T-helper 2 cell treated with Interferon-gamma antibody and Interleukin-4, amounts not matched to agents 5 μg/mL and 100 μg/mL, for 36 hours (primary cell): ENCODE measurements at regions not wholly inside any gene's neighbourhood (a gene's known extent, or its start where the extent isn't known, plus 50 kb on each side); places are given as distances from the start of the nearest gene placed in this dataset.

ENCODE experiments used
- DNase-seq: peaks from one replicate; pipeline ENCODE4 v3.0.0; 2021; ENCODE audit warnings: low spot score
- H3K27ac Mint-ChIP-seq: one replicate; pipeline ENCODE4 v1.8.0; 2021; ENCODE audit warnings: mild to moderate bottlenecking, mixed read lengths
- H3K27me3 Mint-ChIP-seq: one replicate; pipeline ENCODE4 v1.8.0; 2021; ENCODE audit warnings: low read depth, mixed read lengths
- H3K36me3 Mint-ChIP-seq: one replicate; pipeline ENCODE4 v1.8.0; 2021; ENCODE audit warnings: low read depth, mixed read lengths
- H3K4me1 Mint-ChIP-seq: one replicate; pipeline ENCODE4 v1.8.0; 2021; ENCODE audit warnings: low read depth, mixed read lengths
- H3K4me3 Mint-ChIP-seq: one replicate; pipeline ENCODE4 v1.8.0; 2022; ENCODE audit warnings: mild to moderate bottlenecking, moderate library complexity, mixed read lengths
- H3K9me3 Mint-ChIP-seq: one replicate; pipeline ENCODE4 v1.8.0; 2021; ENCODE audit warnings: mixed read lengths

DNA sequence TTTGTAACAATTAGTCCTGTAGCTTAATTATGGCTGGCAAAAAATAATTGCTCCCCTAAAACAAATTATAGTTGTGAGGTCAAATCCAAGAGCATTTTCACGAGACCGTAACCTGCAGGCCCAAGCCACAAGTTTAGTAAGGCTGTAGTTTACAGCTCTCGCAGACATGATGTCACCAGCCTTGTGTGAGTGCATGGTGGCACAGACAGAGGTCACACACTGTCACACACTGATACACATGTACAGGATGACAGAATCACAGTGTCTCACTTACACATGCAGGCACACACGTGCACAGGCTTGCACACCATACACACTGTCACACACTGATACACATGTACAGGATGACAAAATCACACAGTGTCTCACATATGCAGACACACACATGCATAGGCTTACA is 518.8 kb downstream of the IRX1 start:
- Mint-ChIP-seq H3K36me3 (no peaks in the 10 kb centered on the region), H3K4me1 (no peaks in the 10 kb centered on the region), H3K27me3 (no peaks in the 10 kb centered on the region), H3K27ac (no peak overlapping the region), H3K9me3 (peaks cover 5% of the 10 kb centered on the region), H3K4me3 (no peak overlapping the region)
- no peak for DNase-seq

DNA sequence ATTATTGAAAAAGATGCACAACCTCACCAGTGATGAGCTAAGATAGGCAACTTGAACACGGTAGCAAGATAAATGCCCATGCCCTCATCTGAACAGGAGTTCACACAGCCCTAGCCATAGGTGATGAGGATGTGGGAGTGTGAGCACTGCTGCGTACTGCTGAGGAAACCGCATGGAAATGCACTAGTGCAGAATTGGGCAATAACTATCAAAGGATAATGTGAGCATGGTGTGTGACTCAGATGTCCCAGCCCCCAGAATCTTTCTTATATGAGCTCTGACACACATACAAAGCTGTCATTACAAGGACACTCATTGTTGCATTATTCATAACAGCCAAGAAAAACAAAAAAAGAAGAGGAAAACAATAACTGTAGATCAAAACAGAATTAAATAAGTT is 521.2 kb downstream of the IRX1 start:
- Mint-ChIP-seq H3K9me3 (peaks cover 17% of the 10 kb centered on the region), H3K27ac (no peak overlapping the region), H3K36me3 (no peaks in the 10 kb centered on the region), H3K27me3 (no peaks in the 10 kb centered on the region), H3K4me1 (no peaks in the 10 kb centered on the region), H3K4me3 (no peak overlapping the region)
- DNase-seq: no peak

DNA sequence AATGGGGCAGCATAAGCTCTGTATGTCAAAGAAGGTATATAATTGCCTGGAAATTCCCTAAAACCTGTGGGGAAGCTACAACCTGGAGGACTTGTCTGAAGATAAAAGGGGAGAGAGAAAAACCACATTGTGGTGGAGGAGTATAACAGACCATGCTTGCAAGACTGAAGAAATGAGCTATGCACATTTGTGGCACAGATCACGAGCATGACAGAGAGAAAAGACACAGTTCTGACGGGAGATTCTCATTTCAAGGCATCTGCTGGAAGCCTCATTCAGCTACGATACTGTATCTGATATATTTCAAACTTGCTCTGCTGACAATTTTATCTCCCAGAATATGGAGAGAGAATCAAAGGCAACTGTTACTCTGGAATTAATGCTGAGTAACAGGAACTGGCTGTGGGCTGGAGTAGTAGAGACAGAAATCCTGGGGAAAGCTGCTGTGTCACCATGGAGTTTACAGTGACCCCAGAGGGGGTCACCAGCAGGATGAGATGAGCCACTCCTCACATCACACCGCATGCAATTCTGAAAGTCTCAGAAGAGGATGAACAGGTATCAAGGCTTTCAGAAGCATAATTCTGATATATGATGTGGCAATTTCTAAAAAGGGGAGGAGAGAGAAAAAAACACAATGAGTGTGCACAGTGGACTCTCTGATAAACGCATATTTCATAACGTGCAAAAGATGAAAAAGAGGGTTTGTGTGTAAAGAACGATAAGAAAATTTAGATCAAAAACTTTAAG is 528.8 kb downstream of the IRX1 start:
- DNase-seq: no peak
- Mint-ChIP-seq H3K36me3 (no peaks in the 10 kb centered on the region), H3K27ac (no peak overlapping the region), H3K4me3 (no peak overlapping the region), H3K27me3 (no peaks in the 10 kb centered on the region), H3K9me3 (peaks cover 27% of the 10 kb centered on the region), H3K4me1 (peaks cover 3% of the 10 kb centered on the region)

DNA sequence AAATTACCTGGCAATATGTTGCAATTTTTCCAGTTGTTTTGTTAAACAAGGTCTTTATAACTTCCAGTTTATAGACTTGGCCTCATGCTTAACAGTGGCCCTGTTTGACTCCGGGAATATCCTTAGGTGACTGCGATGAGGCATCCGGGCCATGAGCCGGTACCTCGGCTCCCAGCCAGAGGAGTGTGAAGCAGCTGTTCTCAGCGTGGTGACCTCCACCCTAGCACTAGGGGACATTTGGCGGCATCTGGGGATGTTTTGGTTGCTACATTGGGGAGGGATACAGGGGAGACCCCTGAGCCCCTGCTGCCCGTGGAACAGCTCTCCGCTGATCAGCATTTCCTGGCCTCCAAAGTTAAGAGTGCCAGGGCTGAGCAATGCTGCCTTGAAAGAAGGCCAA is 533.4 kb downstream of the IRX1 start:
- no peak overlapping the region for H3K27ac Mint-ChIP-seq
- H3K4me3 Mint-ChIP-seq: no peak overlapping the region
- no peaks in the 10 kb centered on the region for H3K27me3 Mint-ChIP-seq
- no peak for DNase-seq
- H3K36me3 Mint-ChIP-seq: no peaks in the 10 kb centered on the region
- H3K9me3 Mint-ChIP-seq: peaks cover 10% of the 10 kb centered on the region
- peaks cover 3% of the 10 kb centered on the region for H3K4me1 Mint-ChIP-seq

DNA sequence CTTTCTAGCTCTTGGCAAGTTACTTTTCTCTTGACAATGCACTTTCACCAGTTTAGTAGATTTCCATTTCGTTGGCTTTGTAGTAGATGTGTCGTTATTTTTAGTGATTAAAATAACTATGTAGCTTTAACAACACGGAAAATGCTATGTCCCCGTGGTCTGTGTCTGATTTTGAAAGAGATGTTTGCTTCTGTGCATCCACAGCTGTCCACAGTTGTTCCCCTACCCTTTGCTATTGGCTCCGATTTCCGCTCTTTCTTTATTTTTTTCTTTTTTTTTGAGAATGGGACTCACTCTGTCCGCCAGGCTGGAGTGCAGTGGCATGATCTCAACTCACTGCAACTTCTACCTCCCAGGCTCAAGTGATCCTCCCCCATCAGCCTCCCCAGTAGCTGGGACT is 533.9 kb downstream of the IRX1 start:
- no peak for DNase-seq
- no peaks in the 10 kb centered on the region for H3K36me3 Mint-ChIP-seq

DNA sequence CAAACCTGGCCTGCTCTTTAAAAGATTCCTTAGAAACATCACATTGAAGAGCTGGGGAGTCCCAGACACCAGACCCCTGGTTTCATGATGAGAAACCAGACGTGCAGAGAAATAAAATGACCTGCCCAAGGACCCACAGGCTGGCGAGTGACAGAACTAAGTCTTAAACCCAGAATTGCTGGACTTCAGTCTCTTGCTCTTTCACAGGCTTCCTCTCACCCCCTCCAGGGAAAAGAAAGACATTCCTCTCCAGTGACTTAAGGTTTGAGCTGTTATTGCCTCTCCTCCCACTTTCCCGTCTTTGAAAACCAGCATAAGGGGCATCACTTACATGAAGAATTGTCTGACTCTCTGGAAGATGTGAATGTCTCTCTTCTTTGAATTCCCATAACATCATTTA is 535.2 kb downstream of the IRX1 start:
- no peaks in the 10 kb centered on the region for H3K4me1 Mint-ChIP-seq
- H3K27ac Mint-ChIP-seq: no peak overlapping the region
- H3K27me3 Mint-ChIP-seq: no peaks in the 10 kb centered on the region
- DNase-seq: no peak
- H3K36me3 Mint-ChIP-seq: no peaks in the 10 kb centered on the region
- no peak overlapping the region for H3K4me3 Mint-ChIP-seq
- H3K9me3 Mint-ChIP-seq: peaks cover 4% of the 10 kb centered on the region

More for the DNA sequence above, 533.9 kb downstream of the IRX1 start:
- Mint-ChIP-seq H3K9me3 (peaks cover 6% of the 10 kb centered on the region), H3K4me1 (no peaks in the 10 kb centered on the region), H3K27me3 (no peaks in the 10 kb centered on the region), H3K27ac (no peak overlapping the region), H3K4me3 (no peak overlapping the region)

DNA sequence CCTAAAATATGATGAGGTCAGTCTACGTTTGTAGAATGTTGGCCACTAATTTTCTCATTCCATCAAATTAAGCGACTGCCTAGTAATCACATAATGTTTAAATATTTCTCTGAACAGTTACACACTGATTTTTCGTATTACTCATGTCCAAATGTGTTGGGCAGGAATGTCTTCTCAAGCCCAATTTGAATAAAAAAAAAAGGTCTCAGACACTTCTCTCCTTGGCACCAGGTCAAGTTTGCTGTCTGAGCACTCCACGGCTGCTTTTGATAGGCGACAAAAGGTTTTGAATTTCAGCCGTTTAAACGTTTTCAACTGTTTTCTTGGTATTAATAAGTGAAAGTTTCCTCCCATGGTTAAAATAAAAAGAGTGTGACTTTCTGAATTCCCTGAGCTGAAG is 542.1 kb downstream of the IRX1 start:
- Mint-ChIP-seq H3K27ac (no peak overlapping the region), H3K4me3 (no peak overlapping the region), H3K36me3 (no peaks in the 10 kb centered on the region), H3K4me1 (no peaks in the 10 kb centered on the region), H3K9me3 (peaks cover 22% of the 10 kb centered on the region), H3K27me3 (no peaks in the 10 kb centered on the region)
- DNase-seq: no peak

DNA sequence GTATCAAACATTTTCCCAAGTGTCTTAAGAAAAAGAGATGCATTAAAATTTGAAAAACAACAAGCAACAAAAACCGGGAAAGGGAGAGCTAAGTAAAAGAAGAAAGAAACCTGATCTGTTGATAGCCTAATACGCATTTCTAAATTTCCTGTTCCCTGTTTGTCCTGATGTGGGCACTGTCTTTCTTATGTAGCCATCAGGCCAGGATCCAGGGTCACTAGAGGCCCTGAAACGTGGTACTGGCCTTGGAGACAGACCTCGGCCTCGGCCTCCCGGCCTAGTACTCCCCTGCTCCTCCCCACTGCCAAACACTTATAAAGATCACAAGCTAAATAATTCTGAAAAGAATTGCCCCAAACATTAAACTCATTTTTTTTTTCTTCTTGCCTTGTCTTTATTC is 547.2 kb downstream of the IRX1 start:
- DNase-seq: no peak
- Mint-ChIP-seq H3K27ac (no peak overlapping the region), H3K4me1 (no peaks in the 10 kb centered on the region), H3K9me3 (peaks cover 30% of the 10 kb centered on the region), H3K4me3 (no peak overlapping the region), H3K36me3 (no peaks in the 10 kb centered on the region), H3K27me3 (no peaks in the 10 kb centered on the region)

DNA sequence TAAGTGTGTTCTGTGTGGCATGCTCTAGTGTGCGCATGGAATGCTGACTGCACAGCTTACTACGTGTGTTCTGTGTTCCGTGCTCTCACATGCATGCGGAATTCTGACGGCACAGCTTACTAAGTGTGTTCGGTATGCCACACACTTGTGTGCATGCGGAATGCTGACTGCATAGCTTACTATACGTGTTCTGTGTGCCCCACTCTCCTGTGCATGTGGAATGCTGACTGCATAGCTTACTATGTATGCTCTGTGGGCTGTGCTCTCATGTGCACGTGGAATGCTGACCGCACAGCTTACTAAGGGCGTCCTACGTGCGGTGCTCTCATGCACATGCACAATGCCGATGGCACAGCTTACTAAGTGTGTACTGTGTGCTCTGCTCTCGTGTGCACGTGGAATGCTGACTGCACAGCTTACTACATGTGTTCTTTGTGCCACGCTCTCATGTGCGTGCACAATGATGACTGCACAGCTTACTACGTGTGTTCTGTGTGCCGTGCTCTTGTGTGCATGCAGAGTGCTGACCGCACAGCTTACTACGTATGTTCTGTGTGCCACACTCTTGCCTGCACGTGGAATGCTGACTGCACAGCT is 548.9 kb downstream of the IRX1 start:
- H3K36me3 Mint-ChIP-seq: no peaks in the 10 kb centered on the region
- no peak for DNase-seq

DNA sequence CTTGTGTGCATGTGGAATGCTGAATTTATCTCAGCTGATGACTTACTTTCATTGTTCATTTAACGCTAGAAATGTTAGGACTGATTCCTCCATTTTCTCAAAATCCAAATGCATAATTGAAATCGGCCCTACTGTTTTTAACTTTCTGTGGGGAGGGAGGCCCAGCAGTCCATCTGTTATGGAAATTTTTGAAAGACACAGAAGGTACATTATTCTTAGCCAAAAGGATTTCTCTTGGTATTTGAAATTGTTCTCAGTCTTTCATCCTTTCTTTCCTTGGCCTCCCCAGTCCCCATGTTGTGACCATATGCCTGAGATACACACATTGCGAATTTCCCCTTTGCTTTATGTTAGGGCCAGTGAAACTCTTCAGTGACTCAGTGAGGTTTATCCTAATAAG is 549.9 kb downstream of the IRX1 start:
- Mint-ChIP-seq H3K27ac (no peak overlapping the region), H3K36me3 (no peaks in the 10 kb centered on the region), H3K4me1 (no peaks in the 10 kb centered on the region), H3K4me3 (no peak overlapping the region), H3K9me3 (peaks cover 20% of the 10 kb centered on the region), H3K27me3 (no peaks in the 10 kb centered on the region)
- no peak for DNase-seq

More for the DNA sequence above, 548.9 kb downstream of the IRX1 start:
- no peak overlapping the region for H3K27ac Mint-ChIP-seq
- no peaks in the 10 kb centered on the region for H3K4me1 Mint-ChIP-seq
- H3K9me3 Mint-ChIP-seq: peaks cover 20% of the 10 kb centered on the region
- H3K27me3 Mint-ChIP-seq: no peaks in the 10 kb centered on the region
- no peak overlapping the region for H3K4me3 Mint-ChIP-seq

DNA sequence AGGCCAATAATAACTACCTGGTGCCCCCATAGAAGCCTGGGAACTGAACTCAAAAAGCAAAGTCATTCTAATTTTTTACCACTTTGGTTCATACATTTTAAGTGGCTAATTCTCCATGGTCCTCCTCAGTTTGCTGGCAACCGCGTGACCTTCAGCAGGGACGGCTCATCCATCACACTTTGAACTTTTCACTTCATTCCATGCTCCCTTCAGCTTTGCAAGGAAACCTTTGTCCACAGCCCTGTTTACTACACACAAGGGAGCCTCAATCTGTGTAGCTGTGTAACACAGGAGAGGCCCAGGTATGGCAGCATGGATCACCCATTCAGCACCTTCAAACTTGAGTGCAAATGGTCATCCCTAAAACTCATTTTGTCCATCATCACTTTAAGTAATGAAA is 552.4 kb downstream of the IRX1 start:
- no peaks in the 10 kb centered on the region for H3K36me3 Mint-ChIP-seq
- H3K27me3 Mint-ChIP-seq: no peaks in the 10 kb centered on the region
- H3K4me1 Mint-ChIP-seq: no peaks in the 10 kb centered on the region
- H3K9me3 Mint-ChIP-seq: peaks cover 10% of the 10 kb centered on the region
- no peak overlapping the region for H3K27ac Mint-ChIP-seq
- H3K4me3 Mint-ChIP-seq: no peak overlapping the region
- no peak for DNase-seq

DNA sequence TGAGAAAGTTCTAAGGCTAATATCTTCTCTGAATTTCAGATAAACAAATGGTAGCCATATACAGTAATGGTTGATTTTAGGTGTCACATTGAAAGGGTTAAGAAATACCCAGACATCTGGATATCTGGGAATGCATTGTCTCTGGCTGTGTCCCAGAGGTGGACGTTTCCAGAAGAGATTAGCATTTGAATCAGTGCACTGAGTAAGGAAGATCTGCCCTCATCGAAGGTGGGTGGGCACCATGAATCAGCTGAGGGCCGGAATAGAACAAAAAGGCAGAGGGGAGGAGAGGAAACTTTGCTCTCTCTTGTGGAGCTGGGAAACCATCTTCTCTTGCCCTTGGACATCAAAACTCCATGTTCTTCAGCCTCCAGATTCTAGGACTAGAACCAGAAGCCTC is 554.4 kb downstream of the IRX1 start:
- H3K4me3 Mint-ChIP-seq: no peak overlapping the region
- no peaks in the 10 kb centered on the region for H3K27me3 Mint-ChIP-seq
- DNase-seq: no peak
- no peak overlapping the region for H3K27ac Mint-ChIP-seq
- H3K9me3 Mint-ChIP-seq: peaks cover 10% of the 10 kb centered on the region
- H3K4me1 Mint-ChIP-seq: no peaks in the 10 kb centered on the region
- no peaks in the 10 kb centered on the region for H3K36me3 Mint-ChIP-seq

DNA sequence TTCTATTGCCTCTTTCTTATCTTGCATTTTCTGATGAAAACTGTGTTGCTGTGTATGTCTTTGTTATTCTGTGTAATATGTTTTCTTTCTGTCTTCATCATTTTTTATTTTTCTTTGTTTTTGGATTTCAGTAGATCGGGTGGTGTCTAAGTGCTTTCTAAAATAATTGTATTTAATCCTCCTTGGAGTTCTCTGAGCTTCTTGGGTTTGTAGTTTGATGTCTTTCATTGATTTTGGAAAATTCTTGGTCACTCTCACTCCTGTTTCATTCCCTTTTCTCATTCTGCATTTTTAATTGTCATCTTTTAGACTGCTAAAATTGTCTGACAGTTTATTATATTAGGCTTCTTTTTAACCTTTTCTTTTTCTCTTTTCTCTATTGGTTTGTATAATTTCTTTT is 560.5 kb downstream of the IRX1 start:
- peaks cover 2% of the 10 kb centered on the region for H3K4me1 Mint-ChIP-seq
- peaks cover 5% of the 10 kb centered on the region for H3K9me3 Mint-ChIP-seq
- no peak overlapping the region for H3K27ac Mint-ChIP-seq
- H3K4me3 Mint-ChIP-seq: no peak overlapping the region
- no peaks in the 10 kb centered on the region for H3K36me3 Mint-ChIP-seq
- no peak for DNase-seq
- no peaks in the 10 kb centered on the region for H3K27me3 Mint-ChIP-seq

DNA sequence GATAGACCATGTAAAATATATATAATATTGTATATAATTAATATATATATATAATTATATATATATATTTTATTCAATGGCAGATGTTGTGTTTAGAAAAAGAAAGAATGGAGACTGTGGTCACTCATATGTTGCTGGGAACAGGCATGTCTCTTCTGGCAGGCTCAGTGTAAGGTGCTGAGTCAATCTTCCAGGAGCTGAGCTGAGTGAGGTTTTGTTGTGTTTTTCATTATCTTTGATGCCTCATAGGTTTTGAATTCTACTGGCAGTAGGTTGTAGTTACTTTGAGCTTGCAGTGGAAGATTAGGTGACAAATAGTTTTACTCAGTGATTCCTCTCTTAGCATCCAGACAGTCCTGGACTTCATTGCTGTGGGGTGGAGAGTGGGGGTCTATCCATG is 561.3 kb downstream of the IRX1 start:
- Mint-ChIP-seq H3K27me3 (no peaks in the 10 kb centered on the region), H3K9me3 (peaks cover 7% of the 10 kb centered on the region), H3K4me1 (peaks cover 2% of the 10 kb centered on the region), H3K36me3 (no peaks in the 10 kb centered on the region), H3K4me3 (no peak overlapping the region), H3K27ac (no peak overlapping the region)
- no peak for DNase-seq
